GM12874 (cell line): ENCODE measurements at regions not wholly inside any gene's neighbourhood (a gene's known extent, or its start where the extent isn't known, plus 50 kb on each side); places are given as distances from the start of the nearest gene placed in this dataset.

Source experiments
- TF ChIP-seq, protein P1 (sequence below): IDR thresholded peaks from 2 replicates; pipeline ENCODE4 v1.5.1; 2011; ENCODE audit warnings: low read depth, mild to moderate bottlenecking, control low read depth, low read length, moderate library complexity; ENCODE audit not compliant: insufficient read depth

GRCh38 chr7:121484089-121484763 is 88.1 kb upstream of the FAM3C start:
- TF ChIP-seq, protein P1, sequence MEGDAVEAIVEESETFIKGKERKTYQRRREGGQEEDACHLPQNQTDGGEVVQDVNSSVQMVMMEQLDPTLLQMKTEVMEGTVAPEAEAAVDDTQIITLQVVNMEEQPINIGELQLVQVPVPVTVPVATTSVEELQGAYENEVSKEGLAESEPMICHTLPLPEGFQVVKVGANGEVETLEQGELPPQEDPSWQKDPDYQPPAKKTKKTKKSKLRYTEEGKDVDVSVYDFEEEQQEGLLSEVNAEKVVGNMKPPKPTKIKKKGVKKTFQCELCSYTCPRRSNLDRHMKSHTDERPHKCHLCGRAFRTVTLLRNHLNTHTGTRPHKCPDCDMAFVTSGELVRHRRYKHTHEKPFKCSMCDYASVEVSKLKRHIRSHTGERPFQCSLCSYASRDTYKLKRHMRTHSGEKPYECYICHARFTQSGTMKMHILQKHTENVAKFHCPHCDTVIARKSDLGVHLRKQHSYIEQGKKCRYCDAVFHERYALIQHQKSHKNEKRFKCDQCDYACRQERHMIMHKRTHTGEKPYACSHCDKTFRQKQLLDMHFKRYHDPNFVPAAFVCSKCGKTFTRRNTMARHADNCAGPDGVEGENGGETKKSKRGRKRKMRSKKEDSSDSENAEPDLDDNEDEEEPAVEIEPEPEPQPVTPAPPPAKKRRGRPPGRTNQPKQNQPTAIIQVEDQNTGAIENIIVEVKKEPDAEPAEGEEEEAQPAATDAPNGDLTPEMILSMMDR: no peak

DNA sequence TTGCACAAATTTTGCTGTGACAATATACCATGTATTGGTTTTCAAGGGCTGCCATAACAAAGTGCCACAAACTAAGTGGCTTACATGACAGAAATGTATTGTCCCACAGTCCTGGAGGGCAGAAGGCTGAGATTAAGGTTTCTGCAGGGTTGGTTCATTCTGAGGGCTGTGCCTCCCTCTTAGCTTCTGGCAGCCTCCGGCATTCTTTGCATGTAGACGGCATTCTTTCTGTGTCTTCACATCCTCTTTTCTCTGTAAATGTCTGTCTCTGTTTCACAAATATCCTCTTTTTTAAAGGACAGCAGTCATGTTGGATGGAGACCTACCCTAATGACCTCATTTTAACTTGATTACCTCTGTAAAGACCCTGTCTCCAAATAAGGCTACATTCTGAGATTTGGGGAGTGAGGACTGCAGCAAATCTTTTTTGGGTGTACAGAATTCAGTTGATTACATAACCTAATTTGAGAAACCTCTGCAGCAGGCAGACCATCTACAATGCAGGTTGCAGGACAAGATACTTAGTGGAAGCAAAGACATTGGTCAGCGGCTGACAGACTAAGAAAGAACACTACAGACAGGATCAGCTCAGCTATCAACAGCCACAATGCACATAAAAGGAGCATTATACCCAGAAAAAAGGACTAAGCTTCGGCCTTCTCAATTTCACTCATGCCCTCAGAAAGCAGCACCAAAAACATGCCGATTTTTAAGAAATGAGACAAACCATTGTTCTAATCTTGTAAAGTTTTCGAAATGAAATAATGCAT is 84.6 kb upstream of the FAM3C start:
- TF ChIP-seq, protein P1: no peak

DNA sequence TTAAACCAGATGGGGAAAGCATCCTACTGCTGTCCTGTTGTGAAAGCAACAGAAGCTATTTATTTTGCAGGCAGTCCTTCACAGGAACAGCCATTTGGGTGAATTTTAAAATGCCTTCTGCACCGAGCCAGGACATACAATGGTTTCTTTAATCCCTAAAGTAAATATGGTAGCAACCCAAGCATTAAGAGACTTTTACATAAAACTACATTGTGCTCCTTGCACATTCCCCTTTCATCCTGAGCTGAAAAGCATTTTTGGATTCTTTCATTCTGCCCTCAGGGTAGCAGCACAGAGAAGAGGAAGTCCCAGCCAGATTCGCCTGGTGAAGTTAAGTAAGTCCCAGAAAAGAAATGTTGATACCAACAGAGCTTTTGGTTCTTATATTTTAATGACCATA is 84.0 kb upstream of the FAM3C start:
- TF ChIP-seq, protein P1: no peak

- TF ChIP-seq, protein P1: no peak
These were observed 83.4 kb upstream of the FAM3C start for GRCh38 chr7:121479466-121479865.

GRCh38 chr7:121475806-121476205 is 79.7 kb upstream of the FAM3C start:
- TF ChIP-seq, protein P1: no peak

- TF ChIP-seq, protein P1: no peak
These were observed 78.2 kb upstream of the FAM3C start for GRCh38 chr7:121474301-121474673.

DNA sequence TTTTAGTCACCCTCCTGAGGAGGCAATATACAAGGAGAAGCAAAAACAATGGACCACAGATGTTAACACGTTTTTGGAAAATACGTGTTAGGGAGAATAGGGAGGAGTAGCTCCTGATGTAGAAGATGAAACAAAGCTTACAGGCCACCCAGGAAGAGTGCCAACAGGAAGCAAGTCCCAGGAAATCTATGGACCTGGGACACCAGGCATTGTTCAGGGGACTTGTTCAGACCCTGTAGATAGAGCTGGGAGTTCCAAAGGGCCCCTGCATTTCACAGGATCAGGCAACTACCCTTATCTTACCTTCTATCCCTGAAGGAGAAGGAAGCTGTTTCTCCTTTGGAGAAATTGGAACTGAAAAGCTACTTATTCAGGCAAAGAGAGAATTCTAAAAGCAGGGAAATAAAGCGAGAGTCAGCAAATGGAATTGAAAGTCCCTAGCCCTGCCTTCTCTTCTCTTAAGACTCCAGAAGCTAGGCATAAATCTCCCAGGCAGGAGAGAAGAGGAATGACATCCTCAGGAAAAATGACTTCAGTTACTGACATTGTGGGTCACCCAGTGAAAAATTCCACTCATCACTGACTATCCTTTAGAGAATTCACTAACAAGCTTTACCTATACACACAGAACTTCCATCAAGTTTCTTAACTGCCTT is 77.7 kb upstream of the FAM3C start:
- TF ChIP-seq, protein P1: no peak
